ENCODE measurements at regions not wholly inside any gene's neighbourhood (a gene's known extent, or its start where the extent isn't known, plus 50 kb on each side); places are given as distances from the start of the nearest gene placed in this dataset.

GRCh38 chr11:119897576-119897975, 168.6 kb upstream of the NECTIN1 start:
- Histone ChIP-seq H3K27me3 (ENCODE audit: control insufficient read depth, low read length) (peaks cover 6% of the 10 kb centered on the region; the same call in 1 of the 2 replicates), H3K9me3 (ENCODE audit: control insufficient read depth, insufficient read depth, low read length) (no peaks in the 10 kb centered on the region), H3K4me2 (ENCODE audit: low read length) (no peak overlapping the region), H4K20me1 (ENCODE audit: control insufficient read depth, insufficient read depth, low read depth, low read length) (no peaks in the 10 kb centered on the region), H3K4me3 (ENCODE audit: low read length) (no peak overlapping the region), H3K36me3 (ENCODE audit: control insufficient read depth, low read length) (no peaks in the 10 kb centered on the region), H3K27ac (ENCODE audit: low read depth, low read length) (no peak overlapping the region), H3F3A (ENCODE audit: control insufficient read depth, insufficient read depth) (no peaks in the 10 kb centered on the region), H3K79me2 (ENCODE audit: control insufficient read depth, low read length) (no peaks in the 10 kb centered on the region), H3K9me2 (replicated peaks; ENCODE audit: control insufficient read depth, low read length) (no peaks in the 10 kb centered on the region), H3K4me1 (ENCODE audit: control insufficient read depth, low read length) (peaks cover 17% of the 10 kb centered on the region)
- TF ChIP-seq EZH2phosphoT487 (IDR thresholded peaks at IDR 0.05; ENCODE audit: borderline replicate concordance, low read length) (no peak), CTCF (IDR thresholded peaks at IDR 0.05; ENCODE audit: low read depth, low read length, poor library complexity, severe bottlenecking) (no peak)

GRCh38 chr11:119897046-119897440, 168.0 kb upstream of the NECTIN1 start:
- Histone ChIP-seq H3K79me2 (ENCODE audit: control insufficient read depth, low read length) (no peaks in the 10 kb centered on the region), H3K36me3 (ENCODE audit: control insufficient read depth, low read length) (no peaks in the 10 kb centered on the region), H3K27me3 (ENCODE audit: control insufficient read depth, low read length) (peaks cover 6% of the 10 kb centered on the region; the same call in 1 of the 2 replicates), H3K9me2 (replicated peaks; ENCODE audit: control insufficient read depth, low read length) (no peaks in the 10 kb centered on the region), H3K4me1 (ENCODE audit: control insufficient read depth, low read length) (peaks cover 17% of the 10 kb centered on the region), H3F3A (ENCODE audit: control insufficient read depth, insufficient read depth) (no peaks in the 10 kb centered on the region), H3K4me3 (ENCODE audit: low read length) (no peak overlapping the region), H3K27ac (ENCODE audit: low read depth, low read length) (no peak overlapping the region), H4K20me1 (ENCODE audit: control insufficient read depth, insufficient read depth, low read depth, low read length) (no peaks in the 10 kb centered on the region), H3K9me3 (ENCODE audit: control insufficient read depth, insufficient read depth, low read length) (no peaks in the 10 kb centered on the region), H3K4me2 (ENCODE audit: low read length) (no peak overlapping the region)
- TF ChIP-seq EZH2phosphoT487 (IDR thresholded peaks at IDR 0.05; ENCODE audit: borderline replicate concordance, low read length) (no peak), CTCF (IDR thresholded peaks at IDR 0.05; ENCODE audit: low read depth, low read length, poor library complexity, severe bottlenecking) (no peak)

- no peaks in the 10 kb centered on the region for H3K9me2 ChIP-seq (replicated peaks; ENCODE audit: control insufficient read depth, low read length)
- no peaks in the 10 kb centered on the region for H3K9me3 ChIP-seq (ENCODE audit: control insufficient read depth, insufficient read depth, low read length)
- no peak overlapping the region for H3K4me3 ChIP-seq (ENCODE audit: low read length)
- H3K4me1 ChIP-seq (ENCODE audit: control insufficient read depth, low read length): peaks cover 17% of the 10 kb centered on the region
- no peaks in the 10 kb centered on the region for H3K79me2 ChIP-seq (ENCODE audit: control insufficient read depth, low read length)
- no peaks in the 10 kb centered on the region for H3F3A ChIP-seq (ENCODE audit: control insufficient read depth, insufficient read depth)
- H3K4me2 ChIP-seq (ENCODE audit: low read length): peak overlapping the region; percentile 18; the same call in 1 of the 2 replicates
- peaks cover 6% of the 10 kb centered on the region; the same call in 1 of the 2 replicates for H3K27me3 ChIP-seq (ENCODE audit: control insufficient read depth, low read length)
- no peaks in the 10 kb centered on the region for H4K20me1 ChIP-seq (ENCODE audit: control insufficient read depth, insufficient read depth, low read depth, low read length)
- TF ChIP-seq EZH2phosphoT487 (IDR thresholded peaks at IDR 0.05; ENCODE audit: borderline replicate concordance, low read length) (no peak), CTCF (IDR thresholded peaks at IDR 0.05; ENCODE audit: low read depth, low read length, poor library complexity, severe bottlenecking) (no peak)
- H3K27ac ChIP-seq (ENCODE audit: low read depth, low read length): no peak overlapping the region
- no peaks in the 10 kb centered on the region for H3K36me3 ChIP-seq (ENCODE audit: control insufficient read depth, low read length)
Measured at GRCh38 chr11:119896387-119897045, 167.5 kb upstream of the NECTIN1 start.
